Mesenchymal stem cell (in vitro differentiated cells and primary cell): ENCODE measurements at regions not wholly inside any gene's neighbourhood (a gene's known extent, or its start where the extent isn't known, plus 50 kb on each side); places are given as distances from the start of the nearest gene placed in this dataset.
"Not testable (repeated sequence)": the region's sequence is repeated elsewhere in the genome, so short reads cannot be mapped to it uniquely, and the experiment has no call there.

Source experiments
- DNase-seq: peaks from one replicate; pipeline ENCODE4 v3.0.0-alpha.2; 2013
- H2AFZ ChIP-seq: one replicate; pipeline ENCODE4 v1.6.1; 2013; ENCODE audit warnings: low read depth, mild to moderate bottlenecking, control low read depth, inconsistent platforms, low read length, moderate library complexity
- H2AK5ac ChIP-seq: 2 replicates; pipeline ENCODE4 v1.6.1; 2013; ENCODE audit warnings: low read length, moderate library complexity, mild to moderate bottlenecking, inconsistent platforms; ENCODE audit not compliant: severe bottlenecking
- H2BK120ac ChIP-seq: one replicate; pipeline ENCODE4 v1.6.1; 2013; ENCODE audit warnings: low read depth, mild to moderate bottlenecking, inconsistent platforms, low read length, moderate library complexity
- H2BK12ac ChIP-seq, 2 experiments: one replicate each; pipeline ENCODE4 v1.6.1; 2013; ENCODE audit warnings: inconsistent platforms in 2 of 2, low read length in 2 of 2, mild to moderate bottlenecking in 2 of 2, moderate library complexity in 2 of 2, control low read depth in 1 of 2
- H2BK15ac ChIP-seq: one replicate; pipeline ENCODE4 v1.6.1; 2013; ENCODE audit warnings: mild to moderate bottlenecking, low read depth, inconsistent platforms; ENCODE audit not compliant: poor library complexity, severe bottlenecking
- H2BK5ac ChIP-seq: 2 replicates; pipeline ENCODE4 v1.6.1; 2013; ENCODE audit warnings: low read depth, mild to moderate bottlenecking, low read length, control low read depth, inconsistent platforms; ENCODE audit not compliant: poor library complexity, severe bottlenecking
- H3K14ac ChIP-seq, 2 experiments: one replicate each; pipeline ENCODE4 v1.6.1; 2013; ENCODE audit warnings: inconsistent platforms in 2 of 2, low read length in 2 of 2, control low read depth in 1 of 2, mild to moderate bottlenecking in 1 of 2, moderate library complexity in 1 of 2
- H3K18ac ChIP-seq, 2 experiments: one replicate each; pipeline ENCODE4 v1.6.1; 2013; ENCODE audit warnings: inconsistent platforms in 2 of 2, low read length in 2 of 2, control low read depth in 1 of 2, low read depth in 1 of 2, mild to moderate bottlenecking in 1 of 2
- H3K23ac ChIP-seq, 2 experiments: one replicate each; pipeline ENCODE4 v1.6.1; 2013; ENCODE audit warnings: inconsistent platforms in 2 of 2, low read length in 2 of 2, mild to moderate bottlenecking in 2 of 2, moderate library complexity in 2 of 2, control low read depth in 1 of 2
- H3K27ac ChIP-seq: 2 replicates; pipeline ENCODE4 v1.5.1; 2013; ENCODE audit warnings: mild to moderate bottlenecking, moderate library complexity, low read length, control low read depth, inconsistent platforms; ENCODE audit not compliant: poor library complexity, severe bottlenecking
- H3K27me3 ChIP-seq, 2 experiments: 2 replicates each; pipeline versions ENCODE4 v1.6.1 to v1.7.0; 2013; ENCODE audit warnings: low read length in 2 of 2, mild to moderate bottlenecking in 2 of 2, moderate library complexity in 2 of 2, control low read depth in 1 of 2, inconsistent platforms in 1 of 2; ENCODE audit not compliant: control insufficient read depth in 1 of 2, insufficient read depth in 1 of 2
- H3K36me3 ChIP-seq, 2 experiments: 2 replicates each; pipeline versions ENCODE4 v1.6.1 to v1.7.0; 2013; ENCODE audit warnings: low read length in 2 of 2, control low read depth in 1 of 2, inconsistent platforms in 1 of 2, low read depth in 1 of 2, mild to moderate bottlenecking in 1 of 2; ENCODE audit not compliant: insufficient read depth in 2 of 2, control insufficient read depth in 1 of 2
- H3K4ac ChIP-seq, 2 experiments: one replicate each; pipeline ENCODE4 v1.6.1; 2013; ENCODE audit warnings: inconsistent platforms in 2 of 2, low read length in 2 of 2, mild to moderate bottlenecking in 2 of 2, moderate library complexity in 2 of 2, control low read depth in 1 of 2, low read depth in 1 of 2
- H3K4me1 ChIP-seq: 2 replicates; pipeline ENCODE4 v1.6.1; 2013; ENCODE audit warnings: low read depth, low read length, control low read depth; ENCODE audit not compliant: control insufficient read depth, insufficient read depth
- H3K4me2 ChIP-seq: 2 replicates; pipeline ENCODE4 v1.6.1; 2013; ENCODE audit warnings: low read length, mild to moderate bottlenecking, inconsistent platforms; ENCODE audit not compliant: poor library complexity, severe bottlenecking
- H3K4me3 ChIP-seq, 2 experiments: 2 replicates each; pipeline versions ENCODE4 v1.5.1 to v1.7.0; 2013; ENCODE audit warnings: low read length in 2 of 2, mild to moderate bottlenecking in 2 of 2, control low read depth in 1 of 2, low read depth in 1 of 2; ENCODE audit not compliant: insufficient read depth in 1 of 2
- H3K79me1 ChIP-seq: replicated peaks from 2 replicates; pipeline ENCODE4 v1.6.1; 2013; ENCODE audit warnings: mild to moderate bottlenecking, control low read depth, low read length, inconsistent platforms; ENCODE audit not compliant: poor library complexity, severe bottlenecking
- H3K9ac ChIP-seq: 2 replicates; pipeline ENCODE4 v1.7.0; 2013; ENCODE audit warnings: mild to moderate bottlenecking, low read length, moderate library complexity
- H3K9me3 ChIP-seq: 2 replicates; pipeline ENCODE4 v1.7.0; 2013; ENCODE audit warnings: mild to moderate bottlenecking, low read length; ENCODE audit not compliant: control insufficient read depth
- H4K8ac ChIP-seq: one replicate; pipeline ENCODE4 v1.6.1; 2013; ENCODE audit warnings: inconsistent platforms, mild to moderate bottlenecking, low read length, moderate library complexity
- H4K91ac ChIP-seq: one replicate; pipeline ENCODE4 v1.6.1; 2013; ENCODE audit warnings: mild to moderate bottlenecking, low read length, inconsistent platforms
- WGBS: methylation state at CpG from one replicate; pipeline ENCODE4 v1.1.7; 2013; ENCODE audit warnings: mixed read lengths; 5-methylcytosine and 5-hydroxymethylcytosine counted together

DNA sequence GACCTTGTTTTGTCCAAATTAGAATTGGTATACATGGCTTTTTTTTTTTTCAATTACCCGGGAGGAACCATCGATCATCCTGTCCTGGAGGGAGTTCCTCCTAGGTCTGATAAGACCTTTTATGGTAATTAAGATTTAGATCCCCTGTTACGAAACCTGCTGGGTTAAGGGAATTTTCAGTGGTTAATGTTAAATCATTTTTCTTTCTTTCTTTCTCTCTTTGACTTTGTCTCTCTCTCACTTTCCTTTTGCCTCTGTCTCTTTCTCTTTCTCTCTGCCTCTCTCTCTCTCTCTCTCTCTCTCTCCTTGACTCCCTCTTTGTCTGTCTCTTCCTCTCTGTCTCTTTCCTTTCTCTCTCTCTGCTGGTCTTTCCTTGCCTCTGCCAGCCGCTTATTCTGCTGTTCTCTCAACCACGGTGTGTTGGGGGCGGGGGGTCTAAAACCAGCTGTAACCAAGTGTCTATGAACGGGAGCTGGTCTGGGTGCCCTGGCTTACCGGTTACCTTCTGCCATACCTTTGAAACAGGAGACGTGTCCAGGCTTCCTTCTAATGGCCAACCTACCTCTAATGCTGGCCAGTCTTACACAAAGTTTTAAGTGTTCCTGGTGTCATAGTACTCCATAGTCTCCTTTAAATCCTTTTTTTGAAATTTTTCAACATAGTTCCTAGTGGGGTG, 815.1 kb downstream of the TRIB2 start:
- not testable (repeated sequence) for H3K79me1 ChIP-seq, H3K23ac ChIP-seq, H2BK5ac ChIP-seq, H3K4me3 ChIP-seq, H2BK120ac ChIP-seq, H3K27ac ChIP-seq, H3K14ac ChIP-seq, H3K4ac ChIP-seq, H2AK5ac ChIP-seq, H3K4me2 ChIP-seq, H2AFZ ChIP-seq, H4K8ac ChIP-seq, H2BK12ac ChIP-seq, H3K18ac ChIP-seq, H2BK15ac ChIP-seq, H3K4me1 ChIP-seq, H3K9me3 ChIP-seq, H3K27me3 ChIP-seq, H4K91ac ChIP-seq, H3K36me3 ChIP-seq, H3K9ac ChIP-seq, DNase-seq
- WGBS = 97% methylated on average over 8 of the region's 9 CpGs

DNA sequence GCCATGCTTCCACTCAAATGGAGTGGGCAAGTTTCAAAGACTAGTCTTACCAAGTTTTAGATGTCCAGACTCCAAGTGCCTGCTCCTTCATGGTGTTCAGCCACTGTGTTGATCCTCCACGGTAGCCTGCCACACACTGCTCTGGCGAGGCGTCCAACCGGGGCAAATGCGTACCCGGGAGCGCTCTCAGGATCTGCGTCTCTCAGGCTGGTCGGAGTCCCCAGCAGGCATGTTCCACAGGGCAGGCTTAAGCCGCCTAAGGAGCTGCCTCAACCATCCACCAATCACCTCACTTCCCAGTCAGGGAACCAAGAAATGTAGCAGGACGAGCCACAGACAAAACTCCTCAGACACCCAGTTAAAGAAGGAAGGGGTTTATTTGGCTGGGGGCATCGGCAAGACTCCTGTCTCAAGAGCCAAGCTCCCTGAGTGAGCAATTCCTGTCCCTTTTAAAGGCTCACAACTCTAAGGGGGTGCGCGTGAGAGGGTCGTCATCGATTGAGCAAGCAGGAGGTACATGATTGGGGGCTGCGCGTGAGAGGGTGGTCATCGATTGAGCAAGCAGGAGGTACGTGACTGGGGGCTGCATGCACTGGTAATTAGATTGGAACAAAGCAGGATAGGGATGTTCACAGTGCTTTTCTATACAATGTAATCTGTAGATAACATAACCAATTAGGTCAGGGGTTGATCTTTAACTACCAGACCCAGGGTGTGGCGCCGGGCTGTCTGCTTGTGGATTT, 816.2 kb downstream of the TRIB2 start:
- not testable (repeated sequence) for H2AK5ac ChIP-seq, H3K79me1 ChIP-seq, H2BK5ac ChIP-seq, H3K14ac ChIP-seq, H2BK15ac ChIP-seq, H3K4ac ChIP-seq, H3K23ac ChIP-seq, H3K36me3 ChIP-seq, H4K8ac ChIP-seq, DNase-seq, H3K27me3 ChIP-seq, H3K4me3 ChIP-seq, H2BK120ac ChIP-seq, H3K18ac ChIP-seq, H3K4me2 ChIP-seq, H3K27ac ChIP-seq, H3K9me3 ChIP-seq, H3K9ac ChIP-seq, H3K4me1 ChIP-seq, H2AFZ ChIP-seq, H2BK12ac ChIP-seq, H4K91ac ChIP-seq
- WGBS = 74% methylated on average over 19 of the region's 22 CpGs

DNA sequence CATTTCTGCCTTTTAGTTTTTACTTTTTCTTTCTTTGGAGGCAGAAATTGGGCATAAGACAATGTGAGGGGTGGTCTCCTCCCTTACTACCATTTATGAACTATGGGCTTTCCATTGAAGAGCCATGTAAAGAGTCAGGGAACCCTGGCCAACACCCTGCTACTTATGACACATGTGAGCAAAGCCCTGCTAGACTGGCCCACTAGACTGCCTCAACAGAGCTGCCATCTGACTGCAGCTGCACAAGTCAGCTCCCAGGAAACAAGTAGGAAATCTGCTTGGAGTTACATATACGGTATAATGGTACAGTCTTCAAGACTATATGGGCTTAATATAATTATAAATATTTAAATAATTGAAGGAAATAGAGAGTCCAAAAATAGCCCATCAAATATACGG, 816.8 kb downstream of the TRIB2 start:
- no peak overlapping the region for H4K91ac ChIP-seq
- no peak overlapping the region for H4K8ac ChIP-seq
- no peaks in the 10 kb centered on the region for H3K4me1 ChIP-seq
- H3K27me3 ChIP-seq = no peaks in the 10 kb centered on the region
- H3K9ac ChIP-seq = no peak overlapping the region
- H3K9me3 ChIP-seq = no peaks in the 10 kb centered on the region
- H3K79me1 ChIP-seq = no peaks in the 10 kb centered on the region
- H3K27ac ChIP-seq = no peak overlapping the region
- no peak overlapping the region for H3K18ac ChIP-seq
- no peak overlapping the region for H3K4ac ChIP-seq
- H2BK15ac ChIP-seq = no peak overlapping the region
- H2BK120ac ChIP-seq = no peak overlapping the region
- no peak overlapping the region for H2AK5ac ChIP-seq
- no peak for DNase-seq
- H2BK5ac ChIP-seq = no peak overlapping the region
- no peak overlapping the region for H3K4me3 ChIP-seq
- WGBS = no CpG with 5 or more reads among the region's 2 CpGs
- H3K4me2 ChIP-seq = no peak overlapping the region
- H3K36me3 ChIP-seq = no peaks in the 10 kb centered on the region
- H2AFZ ChIP-seq = no peak overlapping the region
- H3K14ac ChIP-seq = no peak overlapping the region
- no peak overlapping the region for H2BK12ac ChIP-seq
- no peak overlapping the region for H3K23ac ChIP-seq

DNA sequence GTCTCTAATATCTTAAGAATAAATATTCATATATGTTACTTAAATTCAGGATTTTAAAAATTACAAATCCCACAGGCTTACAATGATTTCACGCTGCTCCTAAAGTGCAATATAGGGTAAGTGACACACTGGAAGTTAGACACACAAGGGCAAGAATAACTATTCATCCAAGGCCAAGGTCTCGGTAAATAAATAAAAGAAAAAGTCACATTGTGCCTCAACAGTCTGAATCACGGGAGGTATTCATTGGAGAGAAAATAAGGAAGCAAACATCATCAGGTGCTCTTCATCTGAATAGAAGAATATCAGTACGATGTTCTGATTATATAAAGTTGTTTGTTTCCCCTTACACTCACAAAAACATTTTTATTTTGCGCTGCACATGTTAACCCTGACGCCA, 820.2 kb downstream of the TRIB2 start:
- Histone ChIP-seq H4K91ac (no peak overlapping the region), H4K8ac (no peak overlapping the region), H3K9ac (no peak overlapping the region), H2AK5ac (no peak overlapping the region), H2BK120ac (no peak overlapping the region), H2AFZ (no peak overlapping the region), H3K14ac (no peak overlapping the region), H2BK12ac (no peak overlapping the region), H3K4me1 (no peaks in the 10 kb centered on the region), H2BK5ac (no peak overlapping the region), H3K23ac (no peak overlapping the region), H3K36me3 (no peaks in the 10 kb centered on the region), H3K4ac (no peak overlapping the region), H3K9me3 (no peaks in the 10 kb centered on the region), H3K18ac (no peak overlapping the region), H3K27me3 (no peaks in the 10 kb centered on the region), H2BK15ac (no peak overlapping the region), H3K4me2 (no peak overlapping the region), H3K27ac (no peak overlapping the region), H3K4me3 (no peak overlapping the region), H3K79me1 (no peaks in the 10 kb centered on the region)
- WGBS = 67% methylated on average over 4 of the region's 6 CpGs
- no peak for DNase-seq
